Vagina (tissue), 2 donors: ENCODE measurements at regions not wholly inside any gene's neighbourhood (a gene's known extent, or its start where the extent isn't known, plus 50 kb on each side); places are given as distances from the start of the nearest gene placed in this dataset.
A peak's percentile ranks its signal among the peaks of the same experiment; 100 is the strongest.

Source experiments
- DNase-seq, 2 donors: peaks; one replicate each; pipeline ENCODE4 v3.0.0-alpha.2; 2017; ENCODE audit errors: extremely low spot score in 2 of 2
- H3K27ac ChIP-seq: fragments of 200-600 bp; sonication (generic); one replicate; pipeline ENCODE4 v1.5.1; 2019
- H3K27me3 ChIP-seq: fragments of 200-600 bp; sonication (generic); one replicate; pipeline ENCODE4 v1.5.1; 2019
- H3K36me3 ChIP-seq, 2 donors: fragments of 200-600 bp; sonication (generic); one replicate each; pipeline ENCODE4 v1.5.1; 2017 to 2019
- H3K4me1 ChIP-seq: fragments of 200-600 bp; sonication (generic); one replicate; pipeline ENCODE4 v1.5.1; 2019
- H3K4me3 ChIP-seq, 2 donors: fragments of 200-600 bp; sonication (generic); 1 replicate in 1 of 2; 2 replicates in 1 of 2; pipeline ENCODE4 v1.5.1; 2016 to 2019
- H3K9me3 ChIP-seq: fragments of 200-600 bp; sonication (generic); one replicate; pipeline ENCODE4 v1.5.1; 2019
- CTCF ChIP-seq, 3 experiments: fragments of 450-650 bp in 2 of 3; fragments of 200-600 bp in 1 of 3; sonication (generic) in 1 of 3; IDR thresholded peaks; one replicate each; pipeline ENCODE4 v1.5.1; 2017 to 2019; ENCODE audit warnings: antibody characterized with exemption in 3 of 3, mild to moderate bottlenecking in 2 of 3, moderate library complexity in 2 of 3
- POLR2A ChIP-seq, 2 donors: fragments of 450-650 bp; IDR thresholded peaks; one replicate each; pipeline ENCODE4 v1.6.1; 2017; ENCODE audit warnings: antibody characterized with exemption in 2 of 2, mild to moderate bottlenecking in 2 of 2, moderate library complexity in 2 of 2
- POLR2AphosphoS5 ChIP-seq, 2 donors: sonication (generic); formaldehyde crosslinking; IDR thresholded peaks; one replicate each; pipeline ENCODE4 v1.9.0; 2017; ENCODE audit warnings: antibody characterized with exemption in 2 of 2, mild to moderate bottlenecking in 2 of 2, low read depth in 1 of 2; ENCODE audit not compliant: insufficient read depth in 1 of 2
- intact Hi-C: fragments of 100-400 bp; cut with DNase I; formaldehyde crosslinking; loops from one replicate; pipeline ENCODE4 v1.15.1; 2023

- no peaks in the 10 kb centered on the region for H3K9me3 ChIP-seq
- no peaks in the 10 kb centered on the region for H3K27me3 ChIP-seq
- no peak for TF ChIP-seq POLR2A (IDR thresholded peaks at IDR 0.05)
- no peak for TF ChIP-seq POLR2AphosphoS5 (IDR thresholded peaks at IDR 0.05; ENCODE audit: insufficient read depth in 1 of 2, low read depth in 1 of 2)
- no peak for TF ChIP-seq CTCF (IDR thresholded peaks at IDR 0.05)
- no peak overlapping the region for H3K4me3 ChIP-seq
- peak overlapping the region; percentile 74 for H3K27ac ChIP-seq
- H3K36me3 ChIP-seq, result no peaks in the 10 kb centered on the region
- intact Hi-C loops, result no loop called here
- peak; percentile 16 to 86 for DNase-seq
- H3K4me1 ChIP-seq, result peaks cover 27% of the 10 kb centered on the region
Observed at GRCh38 chr15:66882251-66883020, 180.4 kb downstream of the SMAD6 start.

- peaks cover 27% of the 10 kb centered on the region for H3K4me1 ChIP-seq
- H3K9me3 ChIP-seq, result no peaks in the 10 kb centered on the region
- peak; percentile 85 to 98 for DNase-seq
- H3K27ac ChIP-seq, result peak overlapping the region; percentile 74
- no peak overlapping the region for H3K4me3 ChIP-seq
- H3K36me3 ChIP-seq, result no peaks in the 10 kb centered on the region
- intact Hi-C loops, result no loop called here
- H3K27me3 ChIP-seq, result no peaks in the 10 kb centered on the region
- TF ChIP-seq CTCF (IDR thresholded peaks at IDR 0.05) (no peak), POLR2A (IDR thresholded peaks at IDR 0.05) (no peak), POLR2AphosphoS5 (IDR thresholded peaks at IDR 0.05; ENCODE audit: insufficient read depth in 1 of 2, low read depth in 1 of 2) (peak; percentile 78 to 92)
Observed at GRCh38 chr15:66883284-66883911, 181.4 kb downstream of the SMAD6 start.

GRCh38 chr15:66884115-66884622 is 181.2 kb upstream of the SMAD3 start:
- Histone ChIP-seq H3K36me3 (no peaks in the 10 kb centered on the region), H3K27me3 (no peaks in the 10 kb centered on the region), H3K9me3 (no peaks in the 10 kb centered on the region), H3K4me1 (peaks cover 27% of the 10 kb centered on the region), H3K27ac (peak overlapping the region; percentile 74), H3K4me3 (no peak overlapping the region)
- intact Hi-C loops, result no loop called here
- no peak for TF ChIP-seq CTCF (IDR thresholded peaks at IDR 0.05)
- no peak for TF ChIP-seq POLR2AphosphoS5 (IDR thresholded peaks at IDR 0.05; ENCODE audit: insufficient read depth in 1 of 2, low read depth in 1 of 2)
- no peak for TF ChIP-seq POLR2A (IDR thresholded peaks at IDR 0.05)
- DNase-seq, result peak; percentile 14 to 83

- H3K4me1 ChIP-seq, result peaks cover 27% of the 10 kb centered on the region
- TF ChIP-seq POLR2A (IDR thresholded peaks at IDR 0.05) (no peak), POLR2AphosphoS5 (IDR thresholded peaks at IDR 0.05; ENCODE audit: insufficient read depth in 1 of 2, low read depth in 1 of 2) (no peak), CTCF (IDR thresholded peaks at IDR 0.05) (no peak)
- H3K27ac ChIP-seq, result no peak overlapping the region
- no peaks in the 10 kb centered on the region for H3K27me3 ChIP-seq
- H3K36me3 ChIP-seq, result no peaks in the 10 kb centered on the region
- no peak overlapping the region for H3K4me3 ChIP-seq
- intact Hi-C loops, result no loop called here
- peak; percentile 49 to 83 for DNase-seq
- no peaks in the 10 kb centered on the region for H3K9me3 ChIP-seq
Observed at GRCh38 chr15:66884661-66885237, 180.7 kb upstream of the SMAD3 start.
